HG03521 (cell line): ENCODE measurements at regions not wholly inside any gene's neighbourhood (a gene's known extent, or its start where the extent isn't known, plus 50 kb on each side); places are given as distances from the start of the nearest gene placed in this dataset.
"Not testable (repeated sequence)": the region's sequence is repeated elsewhere in the genome, so short reads cannot be mapped to it uniquely, and the experiment has no call there.

ENCODE experiments used
- ATAC-seq: cut with Tn5 transposase; IDR thresholded peaks from one replicate; pipeline ENCODE4 v1.9.1; 2021; ENCODE audit warnings: mild to moderate bottlenecking, moderate library complexity; ENCODE audit not compliant: unreplicated experiment

- no peak for ATAC-seq
These were observed 167.1 kb upstream of the FUT9 start for GRCh38 chr6:95848717-95849116.

GRCh38 chr6:95856876-95857364, 158.9 kb upstream of the FUT9 start:
- no peak for ATAC-seq

GRCh38 chr6:95865857-95866256, 149.9 kb upstream of the FUT9 start:
- no peak for ATAC-seq

- no peak for ATAC-seq
These were observed 149.0 kb upstream of the FUT9 start for GRCh38 chr6:95866732-95867131.

- no peak for ATAC-seq
These were observed 148.6 kb upstream of the FUT9 start for GRCh38 chr6:95867205-95867604.

GRCh38 chr6:95877480-95877879, 138.3 kb upstream of the FUT9 start:
- no peak for ATAC-seq

GRCh38 chr6:95879856-95880255, 135.9 kb upstream of the FUT9 start:
- no peak for ATAC-seq

GRCh38 chr6:95882371-95882770, 133.4 kb upstream of the FUT9 start:
- no peak for ATAC-seq

GRCh38 chr6:95888711-95889110, 127.1 kb upstream of the FUT9 start:
- ATAC-seq = not testable (repeated sequence)

GRCh38 chr6:95905132-95905531, 110.6 kb upstream of the FUT9 start:
- no peak for ATAC-seq

GRCh38 chr6:95917034-95917433, 98.7 kb upstream of the FUT9 start:
- no peak for ATAC-seq

GRCh38 chr6:95923518-95923917, 92.3 kb upstream of the FUT9 start:
- no peak for ATAC-seq

GRCh38 chr6:95935736-95936135, 80.0 kb upstream of the FUT9 start:
- no peak for ATAC-seq

GRCh38 chr6:95946906-95947305, 68.9 kb upstream of the FUT9 start:
- no peak for ATAC-seq

- ATAC-seq = no peak
These were observed 67.5 kb upstream of the FUT9 start for GRCh38 chr6:95948324-95948723.

- ATAC-seq = no peak
These were observed 65.8 kb upstream of the FUT9 start for GRCh38 chr6:95949985-95950384.

- no peak for ATAC-seq
These were observed 57.1 kb upstream of the FUT9 start for GRCh38 chr6:95958686-95959085.

- no peak for ATAC-seq
These were observed 56.5 kb upstream of the FUT9 start for GRCh38 chr6:95959261-95959660.
